Cardiac muscle cell (in vitro differentiated cells and primary cell): ENCODE measurements at regions not wholly inside any gene's neighbourhood (a gene's known extent, or its start where the extent isn't known, plus 50 kb on each side); places are given as distances from the start of the nearest gene placed in this dataset.

Experiments
- DNase-seq, 2 donors: peaks; one replicate each; pipeline versions ENCODE4 v3.0.0 to v3.0.0-alpha.2; 2010 to 2017; ENCODE audit warnings: low read depth in 1 of 2, low spot score in 1 of 2
- H3K27ac ChIP-seq: fragments of 200-600 bp; sonication (generic); 2 replicates; pipeline ENCODE4 v1.5.1; 2016
- H3K27me3 ChIP-seq: fragments of 200-600 bp; sonication (generic); 2 replicates; pipeline ENCODE4 v1.6.0; 2016; ENCODE audit warnings: control low read depth
- H3K36me3 ChIP-seq: fragments of 200-600 bp; sonication (generic); 2 replicates; pipeline ENCODE4 v1.5.1; 2016; ENCODE audit warnings: control low read depth
- H3K4me1 ChIP-seq: fragments of 200-600 bp; sonication (generic); 2 replicates; pipeline ENCODE4 v1.8.1; 2017; ENCODE audit warnings: low read depth, mild to moderate bottlenecking, mixed run types
- H3K4me3 ChIP-seq: fragments of 200-600 bp; sonication (generic); 2 replicates; pipeline ENCODE4 v1.5.1; 2016; ENCODE audit warnings: mild to moderate bottlenecking
- H3K9me3 ChIP-seq: fragments of 200-600 bp; sonication (generic); 2 replicates; pipeline ENCODE4 v1.5.1; 2017; ENCODE audit warnings: low read depth, mild to moderate bottlenecking, control low read depth
- TF ChIP-seq, protein P1 (sequence below): IDR thresholded peaks from 2 replicates; pipeline ENCODE4 v1.5.1; 2012; ENCODE audit warnings: low read depth, mild to moderate bottlenecking, low read length

DNA sequence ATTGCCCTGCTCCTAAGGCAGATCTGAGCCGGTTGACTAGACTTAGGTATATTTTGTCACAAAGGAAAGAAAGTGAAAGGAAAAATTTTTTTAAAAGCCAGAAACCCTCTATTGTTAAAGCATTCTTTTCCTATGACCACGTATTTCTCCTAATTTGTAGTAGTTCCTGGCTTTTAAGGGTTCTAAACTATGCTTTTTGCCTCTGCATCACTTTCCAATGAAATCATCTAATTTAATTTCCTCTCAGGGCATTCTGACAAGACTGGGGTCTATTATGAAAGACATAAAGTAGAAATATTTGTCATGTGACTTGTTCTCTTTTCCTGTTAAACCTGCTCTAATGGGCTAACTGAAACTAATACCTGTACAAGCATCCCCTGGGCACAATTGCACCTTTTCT lies 233.0 kb upstream of the PRR20A start:
- no peak overlapping the region for H3K4me3 ChIP-seq
- no peak for DNase-seq
- H3K4me1 ChIP-seq: no peaks in the 10 kb centered on the region
- H3K9me3 ChIP-seq: no peaks in the 10 kb centered on the region
- H3K27ac ChIP-seq: no peak overlapping the region
- TF ChIP-seq, protein P1, sequence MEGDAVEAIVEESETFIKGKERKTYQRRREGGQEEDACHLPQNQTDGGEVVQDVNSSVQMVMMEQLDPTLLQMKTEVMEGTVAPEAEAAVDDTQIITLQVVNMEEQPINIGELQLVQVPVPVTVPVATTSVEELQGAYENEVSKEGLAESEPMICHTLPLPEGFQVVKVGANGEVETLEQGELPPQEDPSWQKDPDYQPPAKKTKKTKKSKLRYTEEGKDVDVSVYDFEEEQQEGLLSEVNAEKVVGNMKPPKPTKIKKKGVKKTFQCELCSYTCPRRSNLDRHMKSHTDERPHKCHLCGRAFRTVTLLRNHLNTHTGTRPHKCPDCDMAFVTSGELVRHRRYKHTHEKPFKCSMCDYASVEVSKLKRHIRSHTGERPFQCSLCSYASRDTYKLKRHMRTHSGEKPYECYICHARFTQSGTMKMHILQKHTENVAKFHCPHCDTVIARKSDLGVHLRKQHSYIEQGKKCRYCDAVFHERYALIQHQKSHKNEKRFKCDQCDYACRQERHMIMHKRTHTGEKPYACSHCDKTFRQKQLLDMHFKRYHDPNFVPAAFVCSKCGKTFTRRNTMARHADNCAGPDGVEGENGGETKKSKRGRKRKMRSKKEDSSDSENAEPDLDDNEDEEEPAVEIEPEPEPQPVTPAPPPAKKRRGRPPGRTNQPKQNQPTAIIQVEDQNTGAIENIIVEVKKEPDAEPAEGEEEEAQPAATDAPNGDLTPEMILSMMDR: no peak
- H3K36me3 ChIP-seq: no peaks in the 10 kb centered on the region
- H3K27me3 ChIP-seq: no peaks in the 10 kb centered on the region

DNA sequence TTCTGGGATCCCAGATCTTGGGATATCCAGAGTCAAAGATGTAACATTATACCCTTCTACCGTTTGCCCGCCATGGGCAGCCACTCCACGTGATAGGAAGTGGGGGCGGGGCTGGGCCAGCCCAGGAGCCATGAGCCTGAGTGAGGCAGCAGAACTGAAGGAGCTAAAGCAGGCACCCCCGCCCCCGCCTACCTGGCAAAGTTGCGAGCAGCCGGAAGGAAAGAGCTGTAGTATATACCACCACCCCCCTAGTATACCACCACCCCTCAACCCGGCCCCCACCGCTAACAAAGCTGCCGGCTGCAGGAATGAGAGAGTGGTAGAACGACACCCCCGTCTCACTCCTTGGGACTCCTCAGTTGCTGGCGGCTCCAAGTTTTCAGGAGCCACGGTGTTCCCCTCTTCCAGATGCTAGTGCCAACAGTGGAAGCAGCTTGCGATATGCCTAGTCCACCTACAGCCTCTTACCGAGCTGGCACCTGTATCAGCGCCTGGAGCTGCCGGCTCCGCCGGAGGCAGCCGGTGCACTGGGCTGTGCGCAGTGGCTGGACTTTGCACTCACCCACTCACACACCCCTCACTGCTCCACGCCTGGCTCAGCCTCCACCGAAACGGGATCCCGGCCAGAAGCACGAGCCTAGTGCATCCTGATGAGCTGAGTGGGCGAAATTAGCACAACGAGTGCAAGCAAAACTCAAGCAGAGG lies 230.7 kb upstream of the PRR20A start:
- Histone ChIP-seq H3K27me3 (no peaks in the 10 kb centered on the region), H3K27ac (no peak overlapping the region), H3K4me1 (no peaks in the 10 kb centered on the region), H3K4me3 (no peak overlapping the region), H3K36me3 (no peaks in the 10 kb centered on the region), H3K9me3 (no peaks in the 10 kb centered on the region)
- DNase-seq: no peak
- TF ChIP-seq, protein P1: no peak

DNA sequence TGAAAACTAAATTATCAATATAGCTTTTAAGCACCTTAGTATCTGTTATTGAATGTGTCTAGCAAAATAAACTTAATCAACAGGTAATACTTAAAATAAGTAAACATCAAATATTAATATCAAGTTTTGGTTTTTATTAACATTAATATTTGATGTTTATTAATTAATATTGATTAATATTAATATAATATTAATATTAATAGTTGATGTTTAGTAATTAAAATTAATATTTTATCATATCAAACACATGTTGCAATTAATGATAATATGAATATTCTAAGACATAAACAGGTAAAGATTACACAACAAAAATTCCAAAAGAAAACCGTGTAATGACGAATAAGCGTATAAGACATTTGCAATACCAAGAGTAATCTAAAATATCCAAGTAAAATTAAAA lies 222.8 kb upstream of the PRR20A start:
- H3K4me3 ChIP-seq: no peak overlapping the region
- TF ChIP-seq, protein P1: no peak
- no peaks in the 10 kb centered on the region for H3K27me3 ChIP-seq
- H3K4me1 ChIP-seq: no peaks in the 10 kb centered on the region
- DNase-seq: no peak
- no peak overlapping the region for H3K27ac ChIP-seq
- H3K9me3 ChIP-seq: no peaks in the 10 kb centered on the region
- no peaks in the 10 kb centered on the region for H3K36me3 ChIP-seq

DNA sequence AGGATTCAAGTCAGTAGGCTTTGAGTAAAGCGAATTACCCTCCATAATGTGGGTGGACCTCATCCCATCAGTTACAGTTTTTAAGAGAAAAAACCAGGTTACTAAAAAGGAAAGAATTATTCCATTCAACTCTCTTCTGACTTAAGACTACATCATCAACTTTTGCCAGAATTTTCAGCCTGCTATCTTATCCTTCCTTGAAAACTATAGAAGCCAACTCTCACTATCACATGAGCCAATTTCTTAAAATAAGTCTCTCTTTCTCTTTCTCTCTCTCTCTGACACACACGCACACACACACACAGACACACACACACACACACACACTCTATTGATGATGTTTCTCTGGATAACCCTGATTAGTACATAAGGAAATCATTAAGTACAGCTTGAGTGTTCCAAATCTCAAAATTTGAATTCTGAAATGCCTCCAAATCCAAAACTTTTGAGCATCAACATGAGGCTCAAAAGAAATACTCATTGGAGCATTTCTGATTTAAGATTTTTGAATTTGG lies 217.0 kb upstream of the PRR20A start:
- Histone ChIP-seq H3K27me3 (no peaks in the 10 kb centered on the region), H3K36me3 (no peaks in the 10 kb centered on the region), H3K9me3 (no peaks in the 10 kb centered on the region), H3K4me3 (no peak overlapping the region), H3K4me1 (no peaks in the 10 kb centered on the region), H3K27ac (no peak overlapping the region)
- TF ChIP-seq, protein P1: no peak
- DNase-seq: no peak

DNA sequence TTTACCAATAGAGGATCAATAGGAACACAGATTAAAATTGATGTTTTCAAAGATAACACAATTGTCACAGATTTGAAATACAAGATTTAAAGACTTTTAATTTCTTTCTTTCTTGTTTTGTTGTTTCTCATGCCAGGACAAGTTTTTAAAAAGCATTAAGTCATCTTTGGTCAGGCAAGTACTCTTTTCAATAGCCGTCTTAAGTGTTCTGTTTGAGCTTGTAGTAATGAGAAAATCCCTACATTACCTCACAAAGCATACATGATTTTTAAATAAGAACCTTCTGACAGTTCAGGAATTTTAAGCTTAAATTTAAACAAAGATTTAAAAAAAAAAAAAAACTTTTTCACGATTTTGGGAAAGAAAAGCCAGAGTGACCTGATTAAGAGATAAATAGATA lies 216.3 kb upstream of the PRR20A start:
- H3K4me1 ChIP-seq: no peaks in the 10 kb centered on the region
- H3K4me3 ChIP-seq: no peak overlapping the region
- no peak for DNase-seq
- H3K27ac ChIP-seq: no peak overlapping the region
- H3K9me3 ChIP-seq: no peaks in the 10 kb centered on the region
- H3K36me3 ChIP-seq: no peaks in the 10 kb centered on the region
- TF ChIP-seq, protein P1: no peak
- H3K27me3 ChIP-seq: no peaks in the 10 kb centered on the region
